ENCODE measurements at regions not wholly inside any gene's neighbourhood (a gene's known extent, or its start where the extent isn't known, plus 50 kb on each side); places are given as distances from the start of the nearest gene placed in this dataset.

DNA sequence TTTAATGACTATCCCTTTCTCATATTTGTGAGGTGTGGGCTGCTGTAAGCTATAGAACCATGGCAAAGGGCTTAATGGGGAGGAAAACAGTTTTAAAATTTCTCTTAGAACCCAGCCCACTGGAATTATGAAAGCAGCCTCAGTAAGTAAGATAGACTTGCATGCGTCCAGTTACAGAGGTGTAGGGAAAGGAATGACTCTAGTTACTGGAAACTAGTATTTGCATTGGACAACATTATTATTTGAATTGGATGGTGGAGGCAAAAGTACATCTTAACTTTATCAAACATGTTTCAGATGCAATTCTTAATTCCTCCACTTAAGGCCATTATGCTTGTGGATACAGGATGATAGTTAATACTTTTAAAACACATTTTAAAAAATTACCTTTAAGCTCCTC lies 292.9 kb downstream of the SPRY2 start:
- ChIA-PET POLR2A (no interaction called here), CTCF (interaction anchor here (0.8 to 3.2 kb wide), 6 partner anchors 10 to 295 kb away, joined by 3 to 12 read pairs (median 4); no protein-coding TSS in a partner anchor)
- DNase-seq (ENCODE audit: extremely low spot score), result no peak
- TF ChIP-seq, protein P1, sequence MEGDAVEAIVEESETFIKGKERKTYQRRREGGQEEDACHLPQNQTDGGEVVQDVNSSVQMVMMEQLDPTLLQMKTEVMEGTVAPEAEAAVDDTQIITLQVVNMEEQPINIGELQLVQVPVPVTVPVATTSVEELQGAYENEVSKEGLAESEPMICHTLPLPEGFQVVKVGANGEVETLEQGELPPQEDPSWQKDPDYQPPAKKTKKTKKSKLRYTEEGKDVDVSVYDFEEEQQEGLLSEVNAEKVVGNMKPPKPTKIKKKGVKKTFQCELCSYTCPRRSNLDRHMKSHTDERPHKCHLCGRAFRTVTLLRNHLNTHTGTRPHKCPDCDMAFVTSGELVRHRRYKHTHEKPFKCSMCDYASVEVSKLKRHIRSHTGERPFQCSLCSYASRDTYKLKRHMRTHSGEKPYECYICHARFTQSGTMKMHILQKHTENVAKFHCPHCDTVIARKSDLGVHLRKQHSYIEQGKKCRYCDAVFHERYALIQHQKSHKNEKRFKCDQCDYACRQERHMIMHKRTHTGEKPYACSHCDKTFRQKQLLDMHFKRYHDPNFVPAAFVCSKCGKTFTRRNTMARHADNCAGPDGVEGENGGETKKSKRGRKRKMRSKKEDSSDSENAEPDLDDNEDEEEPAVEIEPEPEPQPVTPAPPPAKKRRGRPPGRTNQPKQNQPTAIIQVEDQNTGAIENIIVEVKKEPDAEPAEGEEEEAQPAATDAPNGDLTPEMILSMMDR (IDR thresholded peaks at IDR 0.05; ENCODE audit: control extremely low read depth, extremely low read depth, low read depth, missing control alignments), result no peak

DNA sequence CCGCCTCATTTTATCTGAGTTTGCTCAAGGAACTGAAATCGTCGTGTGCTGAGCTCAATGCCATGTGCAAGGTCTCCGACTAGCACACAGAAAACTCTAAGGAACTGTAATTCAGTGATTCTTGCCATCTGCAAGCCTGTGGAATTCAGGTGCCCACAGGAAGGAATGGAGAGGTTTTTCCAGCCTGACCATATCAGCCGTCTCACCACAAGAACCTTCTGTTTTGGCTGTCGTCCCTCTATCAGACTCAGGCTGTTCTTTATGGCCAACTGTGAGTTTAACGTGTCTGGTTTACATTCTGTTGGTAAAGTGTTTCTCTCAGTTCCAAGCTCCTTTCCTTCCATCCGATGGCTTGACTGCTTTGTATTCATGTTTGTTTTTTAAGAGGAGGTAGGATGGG lies 293.5 kb downstream of the SPRY2 start:
- no peak for DNase-seq (ENCODE audit: extremely low spot score)
- CTCF ChIA-PET, result interaction anchor here (1.4 to 3.2 kb wide), 2 partner anchors 9 to 24 kb away, joined by 3 to 12 read pairs; no protein-coding TSS in a partner anchor
- POLR2A ChIA-PET, result no interaction called here
- TF ChIP-seq, protein P1 (IDR thresholded peaks at IDR 0.05; ENCODE audit: control extremely low read depth, extremely low read depth, low read depth, missing control alignments), result no peak

DNA sequence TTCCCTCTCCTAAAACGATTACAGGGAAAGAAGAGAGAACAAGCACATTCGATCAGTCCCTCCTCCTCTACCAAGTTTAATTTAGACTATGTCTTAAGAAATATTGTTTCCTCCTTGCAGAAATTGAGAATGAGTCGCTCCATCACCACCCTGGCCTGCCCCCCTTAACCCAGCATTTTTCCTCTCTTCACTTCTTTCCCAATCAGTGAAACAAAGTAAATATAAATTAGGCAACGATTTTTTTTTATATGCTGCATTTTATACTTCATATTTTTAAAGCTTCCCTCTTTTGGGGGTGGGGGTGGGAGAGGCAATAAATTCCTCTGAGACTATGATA lies 300.0 kb downstream of the SPRY2 start:
- DNase-seq (ENCODE audit: extremely low spot score), result no peak
- TF ChIP-seq, protein P1 (IDR thresholded peaks at IDR 0.05; ENCODE audit: control extremely low read depth, extremely low read depth, low read depth, missing control alignments), result no peak
- POLR2A ChIA-PET, result no interaction called here
- CTCF ChIA-PET, result interaction anchor here (1.2 to 1.3 kb wide), 2 partner anchors 29 to 34 kb away, joined by 3 read pairs; no protein-coding TSS in a partner anchor

DNA sequence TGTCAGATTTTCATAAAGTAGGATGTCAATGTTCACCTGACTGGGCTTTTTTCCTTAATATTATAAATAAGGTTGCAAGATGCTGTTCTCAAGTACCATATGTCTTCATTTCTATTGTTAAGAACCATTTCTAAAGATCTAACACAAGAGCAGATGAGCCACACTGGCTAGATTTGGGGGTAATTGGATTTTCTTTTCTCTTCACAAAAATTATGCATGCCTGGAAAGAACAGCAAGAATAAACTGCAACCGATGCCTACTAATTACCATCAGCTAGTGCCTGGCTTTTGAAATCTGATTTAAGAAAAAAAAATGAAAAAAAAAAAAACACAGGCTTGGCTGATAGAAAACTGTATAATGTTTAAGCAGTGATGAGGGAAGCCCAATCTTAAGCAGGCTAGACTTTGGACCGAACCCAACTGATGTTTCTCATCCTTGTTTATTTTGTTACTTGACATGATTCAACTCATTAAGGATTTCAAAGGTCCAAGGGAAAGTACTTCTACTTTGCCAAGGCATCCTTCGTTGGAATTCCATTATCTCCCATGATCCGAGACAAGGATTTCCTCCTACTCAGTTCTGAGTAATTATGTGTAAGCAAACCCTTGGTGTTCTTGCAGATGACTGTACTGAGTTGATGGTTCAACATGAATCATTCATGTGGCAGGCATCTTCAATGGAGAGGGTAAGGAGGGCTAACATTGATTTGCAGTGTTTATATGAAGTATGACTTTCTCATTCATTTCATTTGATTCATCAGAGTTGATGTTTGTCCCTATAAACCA lies 300.5 kb downstream of the SPRY2 start:
- DNase-seq (ENCODE audit: extremely low spot score), result no peak
- TF ChIP-seq, protein P1 (IDR thresholded peaks at IDR 0.05; ENCODE audit: control extremely low read depth, extremely low read depth, low read depth, missing control alignments), result no peak
- CTCF ChIA-PET, result no interaction called here
- POLR2A ChIA-PET, result no interaction called here

DNA sequence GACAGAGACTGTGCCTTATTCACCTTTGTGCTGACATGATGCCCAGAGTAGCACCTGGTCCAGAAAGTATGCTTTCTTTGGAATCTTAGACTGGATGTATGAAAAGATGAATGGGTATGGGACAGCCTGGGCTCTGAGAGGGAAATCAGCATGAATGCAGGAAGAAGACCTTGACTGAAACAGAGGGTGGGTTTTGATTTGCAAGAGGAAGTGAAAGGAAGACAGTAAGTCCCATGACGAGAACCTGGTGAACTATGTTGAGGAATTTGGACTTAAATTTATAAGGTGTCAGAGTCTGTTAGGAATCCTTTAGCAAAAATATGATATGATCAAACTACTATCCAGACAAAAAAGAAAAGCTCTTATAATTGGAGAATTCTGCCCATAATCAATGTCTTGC lies 301.9 kb downstream of the SPRY2 start:
- POLR2A ChIA-PET, result no interaction called here
- TF ChIP-seq, protein P1 (IDR thresholded peaks at IDR 0.05; ENCODE audit: control extremely low read depth, extremely low read depth, low read depth, missing control alignments), result no peak
- CTCF ChIA-PET, result interaction anchor here (1.9 kb wide), 1 partner anchor 9 kb away, joined by 12 read pairs; no protein-coding TSS in a partner anchor
- DNase-seq (ENCODE audit: extremely low spot score), result no peak

DNA sequence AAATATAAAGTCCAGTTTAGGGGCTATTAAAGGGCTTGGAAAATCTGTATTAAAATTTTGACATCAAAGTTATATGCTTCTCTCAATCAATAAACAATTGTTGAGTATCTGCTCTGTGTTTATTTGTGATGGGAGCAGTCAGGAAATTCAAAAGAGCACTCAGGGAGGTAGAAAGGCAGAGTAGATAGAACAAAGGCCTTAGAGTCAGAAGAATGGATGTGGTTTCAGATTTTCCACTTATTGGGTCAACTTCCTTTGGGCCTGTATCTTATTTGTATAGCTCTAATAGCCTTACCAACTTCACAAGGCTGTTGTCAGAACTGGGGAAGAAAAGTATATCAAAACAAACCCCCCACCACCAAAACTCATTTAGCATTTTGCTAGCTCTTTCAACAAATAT lies 302.6 kb downstream of the SPRY2 start:
- DNase-seq (ENCODE audit: extremely low spot score), result no peak
- ChIA-PET POLR2A (no interaction called here), CTCF (interaction anchor here (1.9 kb wide), 1 partner anchor 10 kb away, joined by 12 read pairs; no protein-coding TSS in a partner anchor)
- TF ChIP-seq, protein P1 (IDR thresholded peaks at IDR 0.05; ENCODE audit: control extremely low read depth, extremely low read depth, low read depth, missing control alignments), result no peak
